HL-60 (cell line): ENCODE measurements at regions not wholly inside any gene's neighbourhood (a gene's known extent, or its start where the extent isn't known, plus 50 kb on each side); places are given as distances from the start of the nearest gene placed in this dataset.

Experiments used
- DNase-seq, 2 experiments: peaks; one replicate each; pipeline ENCODE4 v3.0.0-alpha.2; 2010 to 2020; ENCODE audit warnings: low read depth in 1 of 2, low spot score in 1 of 2
- H3K27ac ChIP-seq: fragments of 250-450 bp; sonication (Bioruptor Pico); replicated peaks from 2 replicates; pipeline ENCODE4 v1.5.1; 2020; ENCODE audit warnings: mild to moderate bottlenecking, moderate library complexity
- H3K27me3 ChIP-seq: fragments of 250-450 bp; sonication (Bioruptor Pico); 2 replicates; pipeline ENCODE4 v1.5.1; 2021; ENCODE audit warnings: mild to moderate bottlenecking, moderate library complexity; ENCODE audit not compliant: insufficient read depth, poor library complexity, severe bottlenecking
- H3K4me3 ChIP-seq: replicated peaks from 2 replicates; pipeline ENCODE4 v1.5.1; 2011; ENCODE audit warnings: mild to moderate bottlenecking, control low read depth, low read length; ENCODE audit not compliant: insufficient read depth
- CTCF ChIP-seq: IDR thresholded peaks from one replicate; pipeline ENCODE4 v1.5.1; 2011; ENCODE audit warnings: low read length, control low read depth, inconsistent platforms; ENCODE audit not compliant: insufficient read depth
- GABPA ChIP-seq: IDR thresholded peaks from 2 replicates; pipeline ENCODE4 v1.6.1; 2012; ENCODE audit warnings: low read depth
- POLR2AphosphoS5 ChIP-seq: IDR thresholded peaks from 2 replicates; pipeline ENCODE4 v1.6.1; 2012; ENCODE audit warnings: low read depth
- SPI1 ChIP-seq: IDR thresholded peaks from 2 replicates; pipeline ENCODE4 v1.6.1; 2012; ENCODE audit warnings: low read depth, mild to moderate bottlenecking, borderline replicate concordance
- TF ChIP-seq, protein P1 (sequence below): IDR thresholded peaks from 2 replicates; pipeline ENCODE4 v1.6.1; 2012; ENCODE audit warnings: low read depth; ENCODE audit not compliant: insufficient replicate concordance

DNA sequence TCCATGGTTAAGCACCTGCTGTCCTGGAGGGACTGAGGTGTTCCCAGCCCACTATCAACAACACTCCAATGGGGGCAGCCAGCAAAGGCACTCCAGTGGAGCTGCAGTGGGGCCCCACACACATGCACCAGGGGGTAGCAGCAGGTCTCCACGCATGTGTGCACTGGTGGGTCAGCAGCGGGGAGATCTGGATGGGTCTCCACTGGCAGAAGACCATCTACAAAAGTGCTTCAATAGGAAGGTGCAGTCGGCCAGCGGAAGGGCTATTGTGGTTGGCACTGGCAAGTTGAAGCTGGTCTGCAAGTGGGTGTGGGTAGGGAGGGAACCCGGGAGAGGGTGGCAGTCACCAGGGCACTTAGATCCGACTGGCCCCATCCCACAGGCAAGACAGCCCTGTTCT lies 1355.4 kb downstream of the NSUN3 start:
- Histone ChIP-seq H3K4me3 (no peak overlapping the region), H3K27me3 (no peaks in the 10 kb centered on the region), H3K27ac (no peak overlapping the region)
- no peak for DNase-seq
- TF ChIP-seq CTCF (no peak), GABPA (no peak), POLR2AphosphoS5 (no peak), SPI1 (no peak)
- TF ChIP-seq, protein P1, sequence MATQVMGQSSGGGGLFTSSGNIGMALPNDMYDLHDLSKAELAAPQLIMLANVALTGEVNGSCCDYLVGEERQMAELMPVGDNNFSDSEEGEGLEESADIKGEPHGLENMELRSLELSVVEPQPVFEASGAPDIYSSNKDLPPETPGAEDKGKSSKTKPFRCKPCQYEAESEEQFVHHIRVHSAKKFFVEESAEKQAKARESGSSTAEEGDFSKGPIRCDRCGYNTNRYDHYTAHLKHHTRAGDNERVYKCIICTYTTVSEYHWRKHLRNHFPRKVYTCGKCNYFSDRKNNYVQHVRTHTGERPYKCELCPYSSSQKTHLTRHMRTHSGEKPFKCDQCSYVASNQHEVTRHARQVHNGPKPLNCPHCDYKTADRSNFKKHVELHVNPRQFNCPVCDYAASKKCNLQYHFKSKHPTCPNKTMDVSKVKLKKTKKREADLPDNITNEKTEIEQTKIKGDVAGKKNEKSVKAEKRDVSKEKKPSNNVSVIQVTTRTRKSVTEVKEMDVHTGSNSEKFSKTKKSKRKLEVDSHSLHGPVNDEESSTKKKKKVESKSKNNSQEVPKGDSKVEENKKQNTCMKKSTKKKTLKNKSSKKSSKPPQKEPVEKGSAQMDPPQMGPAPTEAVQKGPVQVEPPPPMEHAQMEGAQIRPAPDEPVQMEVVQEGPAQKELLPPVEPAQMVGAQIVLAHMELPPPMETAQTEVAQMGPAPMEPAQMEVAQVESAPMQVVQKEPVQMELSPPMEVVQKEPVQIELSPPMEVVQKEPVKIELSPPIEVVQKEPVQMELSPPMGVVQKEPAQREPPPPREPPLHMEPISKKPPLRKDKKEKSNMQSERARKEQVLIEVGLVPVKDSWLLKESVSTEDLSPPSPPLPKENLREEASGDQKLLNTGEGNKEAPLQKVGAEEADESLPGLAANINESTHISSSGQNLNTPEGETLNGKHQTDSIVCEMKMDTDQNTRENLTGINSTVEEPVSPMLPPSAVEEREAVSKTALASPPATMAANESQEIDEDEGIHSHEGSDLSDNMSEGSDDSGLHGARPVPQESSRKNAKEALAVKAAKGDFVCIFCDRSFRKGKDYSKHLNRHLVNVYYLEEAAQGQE = no peak

DNA sequence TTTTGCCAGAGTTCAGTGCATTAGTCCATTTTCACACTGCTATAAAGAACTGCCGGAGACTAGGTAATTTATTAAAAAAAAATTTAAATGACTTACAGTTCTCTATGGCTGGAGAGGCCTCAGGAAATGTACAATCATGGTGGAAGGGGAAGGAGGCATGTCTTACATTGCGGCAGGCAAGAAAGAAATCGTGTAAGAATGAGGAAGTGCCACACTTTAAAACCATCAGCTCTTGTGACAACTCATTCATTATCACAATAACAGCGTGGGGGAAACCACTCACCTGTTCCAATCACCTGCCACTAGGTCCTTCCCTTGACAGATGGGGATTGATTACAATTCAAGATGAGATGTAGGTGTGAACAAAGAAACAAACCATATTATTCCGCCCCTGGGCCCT lies 1361.4 kb downstream of the NSUN3 start:
- Histone ChIP-seq H3K4me3 (no peak overlapping the region), H3K27ac (no peak overlapping the region), H3K27me3 (no peaks in the 10 kb centered on the region)
- TF ChIP-seq SPI1 = peak; percentile 94
- no peak for TF ChIP-seq POLR2AphosphoS5
- DNase-seq = peak in 1 of 2 experiments; percentile 39

GRCh38 chr3:95434491-95434890 lies 1371.6 kb downstream of the NSUN3 start:
- H3K4me3 ChIP-seq = no peak overlapping the region
- no peaks in the 10 kb centered on the region for H3K27me3 ChIP-seq
- H3K27ac ChIP-seq = no peak overlapping the region
- TF ChIP-seq CTCF (no peak), SPI1 (no peak), GABPA (no peak), POLR2AphosphoS5 (no peak)
- TF ChIP-seq, protein P1 = no peak
- DNase-seq = no peak

- no peak for TF ChIP-seq CTCF
- no peak for TF ChIP-seq POLR2AphosphoS5
- TF ChIP-seq GABPA = no peak
- TF ChIP-seq, protein P1 = no peak
- no peak for TF ChIP-seq SPI1
- no peak for DNase-seq
- Histone ChIP-seq H3K27me3 (no peaks in the 10 kb centered on the region), H3K4me3 (no peak overlapping the region), H3K27ac (no peak overlapping the region)
These were observed 1374.5 kb downstream of the NSUN3 start for GRCh38 chr3:95437409-95437808.
